ENCODE measurements at regions not wholly inside any gene's neighbourhood (a gene's known extent, or its start where the extent isn't known, plus 50 kb on each side); places are given as distances from the start of the nearest gene placed in this dataset.
A peak's percentile ranks its signal among the peaks of the same experiment; 100 is the strongest.

- no peak for DNase-seq
Measured at GRCh38 chr12:76611533-76611932, 52.0 kb upstream of the OSBPL8 start.

GRCh38 chr12:76614364-76614763 lies 54.8 kb upstream of the OSBPL8 start:
- no peak for DNase-seq

- no peak for DNase-seq
Measured at GRCh38 chr12:76618031-76618430, 58.5 kb upstream of the OSBPL8 start.

GRCh38 chr12:76621582-76622024 lies 62.0 kb upstream of the OSBPL8 start:
- DNase-seq = peak in 35 of 51 donors; percentile 1 to 69 (median 30)

- DNase-seq = no peak
Measured at GRCh38 chr12:76622351-76622750, 62.8 kb upstream of the OSBPL8 start.

GRCh38 chr12:76622915-76623314 lies 63.3 kb upstream of the OSBPL8 start:
- DNase-seq = no peak

GRCh38 chr12:76623931-76624330 lies 64.4 kb upstream of the OSBPL8 start:
- DNase-seq = no peak

- no peak for DNase-seq
Measured at GRCh38 chr12:76627346-76628135, 68.0 kb upstream of the OSBPL8 start.

GRCh38 chr12:76628745-76629144 lies 69.2 kb upstream of the OSBPL8 start:
- DNase-seq = no peak

GRCh38 chr12:76631741-76632140 lies 72.2 kb upstream of the OSBPL8 start:
- no peak for DNase-seq

GRCh38 chr12:76633415-76633814 lies 73.8 kb upstream of the OSBPL8 start:
- no peak for DNase-seq

- DNase-seq = no peak
Measured at GRCh38 chr12:76634133-76634532, 74.6 kb upstream of the OSBPL8 start.

- DNase-seq = no peak
Measured at GRCh38 chr12:76636121-76636692, 76.6 kb upstream of the OSBPL8 start.

- no peak for DNase-seq
Measured at GRCh38 chr12:76637807-76638206, 78.2 kb upstream of the OSBPL8 start.

GRCh38 chr12:76639646-76640045 lies 80.1 kb upstream of the OSBPL8 start:
- peak in 1 of 51 donors; percentile 27 for DNase-seq

GRCh38 chr12:76641073-76641472 lies 81.5 kb upstream of the OSBPL8 start:
- DNase-seq = no peak

GRCh38 chr12:76641961-76642360 lies 82.4 kb upstream of the OSBPL8 start:
- no peak for DNase-seq

GRCh38 chr12:76643438-76643837 lies 83.9 kb upstream of the OSBPL8 start:
- DNase-seq = no peak

- DNase-seq = no peak
Measured at GRCh38 chr12:76644950-76645349, 85.4 kb upstream of the OSBPL8 start.

GRCh38 chr12:76645934-76646333 lies 86.4 kb upstream of the OSBPL8 start:
- no peak for DNase-seq

GRCh38 chr12:76646366-76646765 lies 86.8 kb upstream of the OSBPL8 start:
- no peak for DNase-seq

- no peak for DNase-seq
Measured at GRCh38 chr12:76649099-76649498, 89.5 kb upstream of the OSBPL8 start.

GRCh38 chr12:76652402-76652801 lies 92.8 kb upstream of the OSBPL8 start:
- DNase-seq = no peak

All from hypothalamus (tissue), 51 donors.